GM19452 (cell line): ENCODE measurements at regions not wholly inside any gene's neighbourhood (a gene's known extent, or its start where the extent isn't known, plus 50 kb on each side); places are given as distances from the start of the nearest gene placed in this dataset.

ENCODE experiments used
- ATAC-seq: cut with Tn5 transposase; IDR thresholded peaks from one replicate; pipeline ENCODE4 v1.9.1; 2021; ENCODE audit not compliant: unreplicated experiment

- no peak for ATAC-seq
Observed at GRCh38 chrX:39648548-39649254, 449.1 kb downstream of the BCOR start.

GRCh38 chrX:39650768-39651347 is 446.9 kb downstream of the BCOR start:
- ATAC-seq, result no peak

- ATAC-seq, result no peak
Observed at GRCh38 chrX:39652336-39652735, 445.4 kb downstream of the BCOR start.

- ATAC-seq, result no peak
Observed at GRCh38 chrX:39653691-39654090, 444.1 kb downstream of the BCOR start.

- ATAC-seq, result no peak
Observed at GRCh38 chrX:39654183-39654925, 443.4 kb downstream of the BCOR start.

- ATAC-seq, result no peak
Observed at GRCh38 chrX:39654952-39655351, 442.8 kb downstream of the BCOR start.

GRCh38 chrX:39661116-39661907 is 436.4 kb downstream of the BCOR start:
- ATAC-seq, result no peak

GRCh38 chrX:39665830-39666518 is 431.8 kb downstream of the BCOR start:
- ATAC-seq, result no peak

GRCh38 chrX:39667191-39667590 is 430.6 kb downstream of the BCOR start:
- ATAC-seq, result no peak

- no peak for ATAC-seq
Observed at GRCh38 chrX:39667736-39668482, 429.8 kb downstream of the BCOR start.

GRCh38 chrX:39669668-39670067 is 428.1 kb downstream of the BCOR start:
- ATAC-seq, result no peak

- no peak for ATAC-seq
Observed at GRCh38 chrX:39670281-39670680, 427.5 kb downstream of the BCOR start.

GRCh38 chrX:39672405-39672804 is 425.4 kb downstream of the BCOR start:
- ATAC-seq, result no peak

- no peak for ATAC-seq
Observed at GRCh38 chrX:39674490-39675161, 423.1 kb downstream of the BCOR start.

GRCh38 chrX:39675162-39675553 is 422.6 kb downstream of the BCOR start:
- ATAC-seq, result no peak

GRCh38 chrX:39675619-39676018 is 422.1 kb downstream of the BCOR start:
- ATAC-seq, result no peak

- ATAC-seq, result no peak
Observed at GRCh38 chrX:39676434-39676833, 421.3 kb downstream of the BCOR start.

- no peak for ATAC-seq
Observed at GRCh38 chrX:39677585-39677977, 420.2 kb downstream of the BCOR start.

- no peak for ATAC-seq
Observed at GRCh38 chrX:39677978-39678791, 419.6 kb downstream of the BCOR start.
